ENCODE measurements at regions not wholly inside any gene's neighbourhood (a gene's known extent, or its start where the extent isn't known, plus 50 kb on each side); places are given as distances from the start of the nearest gene placed in this dataset.
"Not testable (repeated sequence)": the region's sequence is repeated elsewhere in the genome, so short reads cannot be mapped to it uniquely, and the experiment has no call there.

- dilution Hi-C loops (cut with HindIII; ENCODE audit: low sequenced_read_pairs, unreplicated experiment); H3K79me1 ChIP-seq (ENCODE audit: low read depth in 1 of 2, low read length in 2 of 2); H3K9ac ChIP-seq (ENCODE audit: low read depth, low read length); BruUV-seq (replicated peaks); in situ Hi-C loops (cut with MboI; ENCODE audit: low sequenced_read_pairs); H3K4me2 ChIP-seq (ENCODE audit: low read depth, low read length); CTCF ChIA-PET; H3K4me1 ChIP-seq (ENCODE audit: control insufficient read depth, insufficient read depth, low read length); H2BK20ac ChIP-seq (ENCODE audit: low read depth, low read length); H3K27ac ChIP-seq (ENCODE audit: insufficient read depth, low read length); H4K91ac ChIP-seq (ENCODE audit: insufficient read depth, low read depth, low read length); H2BK120ac ChIP-seq (ENCODE audit: low read depth, low read length); ATAC-seq (ENCODE audit: low read depth); H3K9me3 ChIP-seq (ENCODE audit: control insufficient read depth, insufficient read depth, low read length); H4K8ac ChIP-seq (ENCODE audit: low read depth in 2 of 2, low read length in 2 of 2); H3K56ac ChIP-seq (ENCODE audit: extremely low read depth, insufficient read depth, low read length); H3K9me1 ChIP-seq (ENCODE audit: insufficient read depth, low read length); H2BK15ac ChIP-seq (ENCODE audit: low read depth, low read length); H4K20me1 ChIP-seq (ENCODE audit: insufficient read depth, low read length); H3K36me3 ChIP-seq (ENCODE audit: control insufficient read depth, insufficient read depth, low read length); H3K4me3 ChIP-seq (ENCODE audit: insufficient read depth, low read depth, low read length); H4K5ac ChIP-seq (ENCODE audit: low read depth, low read length); DNase-seq; H3K23ac ChIP-seq (ENCODE audit: low read depth, low read length); H3K27me3 ChIP-seq (ENCODE audit: control insufficient read depth, insufficient read depth, low read length); H3K18ac ChIP-seq (ENCODE audit: low read depth, low read length); intact Hi-C loops (cut with micrococcal nuclease); H2AK5ac ChIP-seq (ENCODE audit: low read depth, low read length); H3K14ac ChIP-seq (replicated peaks; ENCODE audit: low read depth, low read length); H2BK5ac ChIP-seq (ENCODE audit: low read depth, low read length, poor library complexity, severe bottlenecking): not testable (repeated sequence)
- 100% methylated on average over 1 of the region's 8 CpGs; no CpG with 5 or more reads in 1 of the 2 experiments for whole genome bisulfite sequencing, 2 experiments (ENCODE audit: extremely low coverage in 2 of 2, insufficient read length in 1 of 2)
- H2AK9ac ChIP-seq (replicated peaks; ENCODE audit: low read depth, low read length, poor library complexity), result peak overlapping the region; percentile 63
- H3K4ac ChIP-seq (ENCODE audit: low read depth, low read length), result peak overlapping the region; percentile 22; the same call in 1 of the 2 replicates
- H2AFZ ChIP-seq (replicated peaks; ENCODE audit: low read length, poor library complexity), result peak overlapping the region; percentile 5
- POLR2A ChIA-PET (ENCODE audit: unreplicated experiment), result interaction anchor here (0.6 kb wide), 1 partner anchor 165 kb away, joined by 3 read pairs; no protein-coding TSS in a partner anchor
Measured at GRCh38 chr9:129423755-129424154, 197.1 kb downstream of the C9orf50 start.
